ENCODE measurements at regions not wholly inside any gene's neighbourhood (a gene's known extent, or its start where the extent isn't known, plus 50 kb on each side); places are given as distances from the start of the nearest gene placed in this dataset.

- no peak for DNase-seq
Observed at GRCh38 chr11:109109150-109109549, 312.8 kb upstream of the C11orf87 start.

GRCh38 chr11:109109571-109110315 lies 312.2 kb upstream of the C11orf87 start:
- DNase-seq = no peak

- DNase-seq = no peak
Observed at GRCh38 chr11:109112261-109112660, 309.7 kb upstream of the C11orf87 start.

- no peak for DNase-seq
Observed at GRCh38 chr11:109112821-109113280, 309.1 kb upstream of the C11orf87 start.

- DNase-seq = no peak
Observed at GRCh38 chr11:109120341-109120740, 301.6 kb upstream of the C11orf87 start.

GRCh38 chr11:109121173-109121932 lies 300.6 kb upstream of the C11orf87 start:
- no peak for DNase-seq

GRCh38 chr11:109123816-109124787 lies 297.9 kb upstream of the C11orf87 start:
- no peak for DNase-seq

GRCh38 chr11:109130910-109131309 lies 291.1 kb upstream of the C11orf87 start:
- no peak for DNase-seq

GRCh38 chr11:109132539-109132938 lies 289.5 kb upstream of the C11orf87 start:
- no peak for DNase-seq

GRCh38 chr11:109133159-109133558 lies 288.8 kb upstream of the C11orf87 start:
- DNase-seq = no peak

GRCh38 chr11:109135627-109136026 lies 286.4 kb upstream of the C11orf87 start:
- no peak for DNase-seq

GRCh38 chr11:109138196-109138595 lies 283.8 kb upstream of the C11orf87 start:
- DNase-seq = no peak

- no peak for DNase-seq
Observed at GRCh38 chr11:109140426-109140825, 281.6 kb upstream of the C11orf87 start.

- no peak for DNase-seq
Observed at GRCh38 chr11:109140857-109141515, 281.0 kb upstream of the C11orf87 start.

GRCh38 chr11:109145287-109145686 lies 276.7 kb upstream of the C11orf87 start:
- no peak for DNase-seq

GRCh38 chr11:109147726-109148125 lies 274.3 kb upstream of the C11orf87 start:
- no peak for DNase-seq

- no peak for DNase-seq
Observed at GRCh38 chr11:109148669-109149068, 273.3 kb upstream of the C11orf87 start.

- no peak for DNase-seq
Observed at GRCh38 chr11:109150581-109150980, 271.4 kb upstream of the C11orf87 start.

GRCh38 chr11:109153836-109154235 lies 268.2 kb upstream of the C11orf87 start:
- DNase-seq = no peak

- no peak for DNase-seq
Observed at GRCh38 chr11:109155291-109155690, 266.7 kb upstream of the C11orf87 start.

- no peak for DNase-seq
Observed at GRCh38 chr11:109165035-109165434, 257.0 kb upstream of the C11orf87 start.

GRCh38 chr11:109166441-109166840 lies 255.5 kb upstream of the C11orf87 start:
- no peak for DNase-seq
